CD4-positive, alpha-beta T cell treated with Interferon alpha-2 for 1 hour (primary cell): ENCODE measurements at regions not wholly inside any gene's neighbourhood (a gene's known extent, or its start where the extent isn't known, plus 50 kb on each side); places are given as distances from the start of the nearest gene placed in this dataset.
A peak's percentile ranks its signal among the peaks of the same experiment; 100 is the strongest.

Experiments
- DNase-seq, 2 donors: peaks; one replicate each; pipeline ENCODE4 v3.0.0-alpha.2; 2020 to 2022

GRCh38 chr1:144643646-144644045, 51.0 kb downstream of the PPIAL4F start:
- peak in 1 of 2 donors; percentile 1 for DNase-seq
